GM23338 (cell line): ENCODE measurements at regions not wholly inside any gene's neighbourhood (a gene's known extent, or its start where the extent isn't known, plus 50 kb on each side); places are given as distances from the start of the nearest gene placed in this dataset.

Experiments used
- ATAC-seq: fragments of 200-7000 bp; cut with Tn5 transposase; 3 replicates; pipeline ENCODE4 v1.9.1; 2020
- DNase-seq: peaks from one replicate; pipeline ENCODE4 v3.0.0-alpha.2; 2015; ENCODE audit warnings: low spot score
- H2AFZ ChIP-seq: fragments of 200-600 bp; sonication (generic); 2 replicates; pipeline ENCODE4 v1.8.0; 2016; ENCODE audit warnings: antibody characterized with exemption, mild to moderate bottlenecking, moderate library complexity
- H3F3A ChIP-seq: fragments of 200-600 bp; sonication (generic); replicated peaks from 2 replicates; pipeline ENCODE4 v1.8.0; 2017; ENCODE audit warnings: antibody characterized with exemption, mixed run types, low read depth
- H3K27ac ChIP-seq: fragments of 200-600 bp; sonication (generic); 2 replicates; pipeline ENCODE4 v1.6.1; 2016; ENCODE audit warnings: low read depth
- H3K27me3 ChIP-seq: fragments of 200-600 bp; sonication (generic); 2 replicates; pipeline ENCODE4 v1.8.0; 2016; ENCODE audit warnings: mild to moderate bottlenecking, mixed run types, moderate library complexity; ENCODE audit not compliant: insufficient read depth
- H3K36me3 ChIP-seq: fragments of 200-600 bp; sonication (generic); 2 replicates; pipeline ENCODE4 v1.8.0; 2016; ENCODE audit warnings: mild to moderate bottlenecking; ENCODE audit not compliant: insufficient read depth
- H3K4me1 ChIP-seq: fragments of 200-600 bp; sonication (generic); 2 replicates; pipeline ENCODE4 v1.8.0; 2016; ENCODE audit warnings: mild to moderate bottlenecking, moderate library complexity; ENCODE audit not compliant: insufficient read depth
- H3K4me2 ChIP-seq: fragments of 200-600 bp; sonication (generic); 2 replicates; pipeline ENCODE4 v1.7.1; 2017; ENCODE audit warnings: mixed run types
- H3K4me3 ChIP-seq: fragments of 200-600 bp; sonication (generic); 2 replicates; pipeline ENCODE4 v1.6.1; 2016; ENCODE audit warnings: mixed run types
- H3K79me2 ChIP-seq: fragments of 200-600 bp; sonication (generic); replicated peaks from 2 replicates; pipeline ENCODE4 v1.8.0; 2017; ENCODE audit warnings: mild to moderate bottlenecking; ENCODE audit not compliant: insufficient read depth
- H3K9me2 ChIP-seq: fragments of 200-600 bp; sonication (generic); 2 replicates; pipeline ENCODE4 v1.8.0; 2017; ENCODE audit not compliant: insufficient read depth
- H4K20me1 ChIP-seq: fragments of 200-600 bp; sonication (generic); replicated peaks from 2 replicates; pipeline ENCODE4 v1.8.0; 2017; ENCODE audit warnings: mild to moderate bottlenecking; ENCODE audit not compliant: insufficient read depth
- H3K27ac Mint-ChIP-seq: 2 replicates; pipeline ENCODE4 v1.8.0; 2020; ENCODE audit warnings: inconsistent platforms, mild to moderate bottlenecking, moderate library complexity, mixed read lengths
- H3K27me3 Mint-ChIP-seq: 3 replicates; pipeline ENCODE4 v1.8.0; 2022; ENCODE audit warnings: low read depth, mild to moderate bottlenecking, moderate library complexity, mixed read lengths, inconsistent platforms; ENCODE audit not compliant: insufficient read depth, poor library complexity
- H3K36me3 Mint-ChIP-seq: 3 replicates; pipeline ENCODE4 v1.8.0; 2021; ENCODE audit warnings: low read depth, mild to moderate bottlenecking, inconsistent platforms, moderate library complexity, mixed read lengths
- H3K4me1 Mint-ChIP-seq: 3 replicates; pipeline ENCODE4 v1.8.0; 2020; ENCODE audit warnings: mild to moderate bottlenecking, inconsistent platforms, mixed read lengths
- H3K4me3 Mint-ChIP-seq: 3 replicates; pipeline ENCODE4 v1.8.0; 2021; ENCODE audit warnings: moderate library complexity, mild to moderate bottlenecking, inconsistent platforms, mixed read lengths
- H3K9me3 Mint-ChIP-seq: 3 replicates; pipeline ENCODE4 v1.8.0; 2020; ENCODE audit warnings: moderate library complexity, mild to moderate bottlenecking, inconsistent platforms, mixed read lengths
- CTCF ChIP-seq, 2 experiments: fragments of 200-600 bp in 1 of 2; sonication (generic) in 1 of 2; conservative IDR thresholded peaks; 2 replicates each; pipeline versions ENCODE4 v1.5.1 to v1.6.1; 2016 to 2017; ENCODE audit warnings: antibody characterized with exemption in 2 of 2, low read depth in 2 of 2, mild to moderate bottlenecking in 2 of 2, moderate library complexity in 1 of 2
- NANOG ChIP-seq: IDR thresholded peaks from 2 replicates; pipeline ENCODE4 v1.6.1; 2016; ENCODE audit warnings: antibody characterized with exemption, borderline replicate concordance
- POLR2AphosphoS5 ChIP-seq: IDR thresholded peaks from 2 replicates; pipeline ENCODE4 v1.6.1; 2016; ENCODE audit warnings: antibody characterized with exemption, low read depth
- STAT1 ChIP-seq: IDR thresholded peaks from one replicate; pipeline ENCODE4 v1.6.1; 2016; ENCODE audit warnings: antibody characterized with exemption; ENCODE audit not compliant: unreplicated experiment
- ZNF114 ChIP-seq: fragments of 250-450 bp; sonication (Bioruptor Pico); IDR thresholded peaks from 2 replicates; pipeline ENCODE4 v1.5.0; 2020; ENCODE audit warnings: mild to moderate bottlenecking, moderate library complexity
- ZNF331 ChIP-seq: fragments of 250-450 bp; sonication (Bioruptor Pico); IDR thresholded peaks from 2 replicates; pipeline ENCODE4 v1.5.0; 2020; ENCODE audit warnings: low read depth, mild to moderate bottlenecking, moderate library complexity
- ZNF462 ChIP-seq: fragments of 250-450 bp; sonication (Bioruptor Pico); IDR thresholded peaks from 2 replicates; pipeline ENCODE4 v1.5.0; 2020; ENCODE audit warnings: mild to moderate bottlenecking, moderate library complexity

GRCh38 chr5:57956636-57957035 is 474.0 kb upstream of the ACTBL2 start:
- no peaks in the 10 kb centered on the region for H3K9me2 ChIP-seq
- Mint-ChIP-seq H3K27me3 (no peaks in the 10 kb centered on the region), H3K4me1 (no peaks in the 10 kb centered on the region), H3K27ac (no peak overlapping the region), H3K36me3 (no peaks in the 10 kb centered on the region), H3K4me3 (no peak overlapping the region), H3K9me3 (no peaks in the 10 kb centered on the region)
- H3F3A ChIP-seq = no peaks in the 10 kb centered on the region
- no peaks in the 10 kb centered on the region for H4K20me1 ChIP-seq
- no peak for ATAC-seq
- TF ChIP-seq STAT1 (no peak), ZNF331 (CRISPR knock-in tag) (no peak), ZNF462 (no peak), ZNF114 (CRISPR knock-in tag) (no peak), POLR2AphosphoS5 (no peak), NANOG (no peak), CTCF (conservative IDR thresholded peaks at IDR 0.05; ENCODE audit: low read depth in 2 of 2) (no peak)
- H3K27ac ChIP-seq = no peak overlapping the region
- H3K4me3 ChIP-seq = no peak overlapping the region
- no peaks in the 10 kb centered on the region for H3K79me2 ChIP-seq
- no peak for DNase-seq
- no peaks in the 10 kb centered on the region for H3K36me3 ChIP-seq
- no peaks in the 10 kb centered on the region for H3K27me3 ChIP-seq
- no peaks in the 10 kb centered on the region for H3K4me1 ChIP-seq
- H3K4me2 ChIP-seq = no peak overlapping the region
- H2AFZ ChIP-seq = no peak overlapping the region
